ENCODE measurements at regions not wholly inside any gene's neighbourhood (a gene's known extent, or its start where the extent isn't known, plus 50 kb on each side); places are given as distances from the start of the nearest gene placed in this dataset.
"Not testable (repeated sequence)": the region's sequence is repeated elsewhere in the genome, so short reads cannot be mapped to it uniquely, and the experiment has no call there.

GRCh38 chr5:98179791-98180755 lies 593.4 kb upstream of the RGMB start:
- ATAC-seq (no peak), DNase-seq (no peak)
- intact Hi-C loops (cut with DNase I, micrococcal nuclease): no loop called here

- ATAC-seq (no peak), DNase-seq (no peak)
- intact Hi-C loops (cut with DNase I, micrococcal nuclease): no loop called here
Observed at GRCh38 chr5:98186128-98186527, 587.3 kb upstream of the RGMB start.

- DNase-seq: no peak
- ATAC-seq: no peak
- intact Hi-C loops (cut with DNase I, micrococcal nuclease): no loop called here
Observed at GRCh38 chr5:98187945-98188344, 585.5 kb upstream of the RGMB start.

GRCh38 chr5:98190344-98190743 lies 583.1 kb upstream of the RGMB start:
- DNase-seq; intact Hi-C loops (cut with DNase I, micrococcal nuclease); ATAC-seq: not testable (repeated sequence)

- intact Hi-C loops (cut with DNase I, micrococcal nuclease): no loop called here
- ATAC-seq: no peak
Observed at GRCh38 chr5:98193921-98194760, 579.3 kb upstream of the RGMB start.

GRCh38 chr5:98200726-98201541 lies 572.5 kb upstream of the RGMB start:
- DNase-seq (no peak), ATAC-seq (no peak)
- intact Hi-C loops (cut with DNase I, micrococcal nuclease): no loop called here

More at GRCh38 chr5:98193921-98194760, 579.3 kb upstream of the RGMB start:
- DNase-seq: no peak

- intact Hi-C loops (cut with DNase I, micrococcal nuclease): no loop called here
- ATAC-seq (no peak), DNase-seq (no peak)
Observed at GRCh38 chr5:98204798-98205197, 568.7 kb upstream of the RGMB start.

GRCh38 chr5:98205691-98206461 lies 567.6 kb upstream of the RGMB start:
- ATAC-seq: no peak
- intact Hi-C loops (cut with DNase I, micrococcal nuclease): no loop called here

GRCh38 chr5:98206566-98206965 lies 566.9 kb upstream of the RGMB start:
- no peak for DNase-seq
- ATAC-seq: no peak
- intact Hi-C loops (cut with DNase I, micrococcal nuclease): no loop called here

More at GRCh38 chr5:98205691-98206461, 567.6 kb upstream of the RGMB start:
- DNase-seq: no peak

GRCh38 chr5:98209418-98209817 lies 564.0 kb upstream of the RGMB start:
- intact Hi-C loops (cut with DNase I, micrococcal nuclease): no loop called here
- DNase-seq (no peak), ATAC-seq (no peak)

GRCh38 chr5:98214240-98215051 lies 559.0 kb upstream of the RGMB start:
- ATAC-seq (no peak), DNase-seq (no peak)
- intact Hi-C loops (cut with DNase I, micrococcal nuclease): no loop called here

- intact Hi-C loops (cut with DNase I, micrococcal nuclease): no loop called here
- no peak for ATAC-seq
- no peak for DNase-seq
Observed at GRCh38 chr5:98217138-98217537, 556.3 kb upstream of the RGMB start.

GRCh38 chr5:98218838-98219237 lies 554.6 kb upstream of the RGMB start:
- ATAC-seq (no peak), DNase-seq (no peak)
- intact Hi-C loops (cut with DNase I, micrococcal nuclease): no loop called here

GRCh38 chr5:98227489-98227888 lies 546.0 kb upstream of the RGMB start:
- intact Hi-C loops (cut with DNase I, micrococcal nuclease): no loop called here
- no peak for ATAC-seq

GRCh38 chr5:98231089-98231488 lies 542.4 kb upstream of the RGMB start:
- ATAC-seq: no peak
- intact Hi-C loops (cut with DNase I, micrococcal nuclease): no loop called here
- DNase-seq: no peak

More at GRCh38 chr5:98227489-98227888, 546.0 kb upstream of the RGMB start:
- no peak for DNase-seq

GRCh38 chr5:98237794-98238193 lies 535.7 kb upstream of the RGMB start:
- ATAC-seq; intact Hi-C loops (cut with DNase I, micrococcal nuclease); DNase-seq: not testable (repeated sequence)

- ATAC-seq (no peak), DNase-seq (no peak)
- intact Hi-C loops (cut with DNase I, micrococcal nuclease): no loop called here
Observed at GRCh38 chr5:98243972-98244371, 529.5 kb upstream of the RGMB start.

Data from left colon (tissue), 2 donors.